D721Med (cell line): ENCODE measurements at regions not wholly inside any gene's neighbourhood (a gene's known extent, or its start where the extent isn't known, plus 50 kb on each side); places are given as distances from the start of the nearest gene placed in this dataset.

ENCODE experiments used
- DNase-seq: peaks from one replicate; pipeline ENCODE4 v3.0.0; 2011; ENCODE audit warnings: low spot score; ENCODE audit not compliant: insufficient read length
- FAIRE-seq: peaks from 2 replicates; lab custom pipeline; 2011; peaks lifted over from hg19 to GRCh38; lab: Jason Lieb, UNC
- TF ChIP-seq, protein P1 (sequence below): IDR thresholded peaks from 2 replicates; pipeline ENCODE4 v1.5.1; 2012; ENCODE audit warnings: mild to moderate bottlenecking, control low read depth; ENCODE audit not compliant: insufficient read depth; ENCODE audit errors: missing control alignments

DNA sequence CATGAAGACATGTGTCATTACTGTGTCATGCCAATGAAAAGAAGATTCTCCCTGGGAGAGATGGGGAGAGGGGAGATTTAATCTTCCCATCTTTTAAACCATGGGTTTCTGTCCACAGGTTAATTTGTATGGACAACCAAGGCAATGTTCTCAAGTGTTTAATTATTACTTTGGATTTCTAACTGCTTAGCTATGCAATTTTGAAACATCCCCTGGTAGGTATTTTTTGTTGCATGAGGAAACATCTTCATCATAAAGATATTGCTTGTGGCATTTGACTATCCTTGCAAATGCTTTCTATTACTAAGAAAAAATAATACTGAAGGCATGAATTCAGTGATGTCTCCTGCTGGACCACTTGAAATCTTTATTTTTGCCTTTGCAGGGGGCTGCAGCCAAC lies 326.6 kb upstream of the TPM1 start:
- FAIRE-seq (no peak), DNase-seq (no peak)
- TF ChIP-seq, protein P1, sequence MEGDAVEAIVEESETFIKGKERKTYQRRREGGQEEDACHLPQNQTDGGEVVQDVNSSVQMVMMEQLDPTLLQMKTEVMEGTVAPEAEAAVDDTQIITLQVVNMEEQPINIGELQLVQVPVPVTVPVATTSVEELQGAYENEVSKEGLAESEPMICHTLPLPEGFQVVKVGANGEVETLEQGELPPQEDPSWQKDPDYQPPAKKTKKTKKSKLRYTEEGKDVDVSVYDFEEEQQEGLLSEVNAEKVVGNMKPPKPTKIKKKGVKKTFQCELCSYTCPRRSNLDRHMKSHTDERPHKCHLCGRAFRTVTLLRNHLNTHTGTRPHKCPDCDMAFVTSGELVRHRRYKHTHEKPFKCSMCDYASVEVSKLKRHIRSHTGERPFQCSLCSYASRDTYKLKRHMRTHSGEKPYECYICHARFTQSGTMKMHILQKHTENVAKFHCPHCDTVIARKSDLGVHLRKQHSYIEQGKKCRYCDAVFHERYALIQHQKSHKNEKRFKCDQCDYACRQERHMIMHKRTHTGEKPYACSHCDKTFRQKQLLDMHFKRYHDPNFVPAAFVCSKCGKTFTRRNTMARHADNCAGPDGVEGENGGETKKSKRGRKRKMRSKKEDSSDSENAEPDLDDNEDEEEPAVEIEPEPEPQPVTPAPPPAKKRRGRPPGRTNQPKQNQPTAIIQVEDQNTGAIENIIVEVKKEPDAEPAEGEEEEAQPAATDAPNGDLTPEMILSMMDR: no peak

DNA sequence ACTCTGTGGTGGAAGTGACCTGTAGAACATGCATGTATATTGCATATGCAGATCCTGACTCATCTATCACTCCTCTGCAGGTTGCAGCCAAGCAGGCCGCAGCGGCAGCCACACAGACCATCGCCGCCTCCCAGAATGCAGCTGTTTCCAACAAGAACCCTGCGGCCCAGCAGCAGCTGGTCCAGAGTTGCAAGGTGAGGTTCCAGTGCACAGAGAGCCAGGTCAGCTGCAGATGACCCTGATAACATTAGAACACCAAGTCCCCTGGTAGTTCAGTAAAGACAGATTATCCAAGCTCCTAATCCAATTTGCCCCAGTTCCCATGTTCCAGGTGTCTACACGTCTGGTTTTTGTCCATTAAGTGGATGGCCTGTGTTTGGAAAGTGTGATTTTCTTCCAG lies 325.1 kb upstream of the TPM1 start:
- no peak for FAIRE-seq
- TF ChIP-seq, protein P1: no peak

DNA sequence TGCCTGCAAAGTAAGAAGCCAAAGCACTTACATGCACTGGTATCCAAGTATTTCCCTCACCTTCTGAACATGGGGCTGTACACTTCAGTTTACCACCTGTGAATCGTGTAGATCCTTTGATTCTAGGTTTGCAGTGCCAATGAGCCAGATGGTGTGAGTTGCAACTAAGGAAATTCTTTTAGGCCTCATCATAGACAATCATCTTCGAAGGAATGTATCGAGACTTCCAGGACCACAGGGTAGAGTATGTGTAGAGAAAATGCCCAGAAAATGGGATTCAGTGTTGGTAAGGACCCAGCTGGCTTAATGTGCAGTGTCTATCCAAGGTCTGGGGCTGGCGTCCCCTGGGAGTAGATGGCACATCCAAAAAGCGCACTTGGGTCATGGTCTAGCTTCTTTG lies 323.2 kb upstream of the TPM1 start:
- FAIRE-seq: no peak
- DNase-seq: no peak
- TF ChIP-seq, protein P1: no peak

More for the DNA sequence above, 325.1 kb upstream of the TPM1 start:
- DNase-seq: no peak

DNA sequence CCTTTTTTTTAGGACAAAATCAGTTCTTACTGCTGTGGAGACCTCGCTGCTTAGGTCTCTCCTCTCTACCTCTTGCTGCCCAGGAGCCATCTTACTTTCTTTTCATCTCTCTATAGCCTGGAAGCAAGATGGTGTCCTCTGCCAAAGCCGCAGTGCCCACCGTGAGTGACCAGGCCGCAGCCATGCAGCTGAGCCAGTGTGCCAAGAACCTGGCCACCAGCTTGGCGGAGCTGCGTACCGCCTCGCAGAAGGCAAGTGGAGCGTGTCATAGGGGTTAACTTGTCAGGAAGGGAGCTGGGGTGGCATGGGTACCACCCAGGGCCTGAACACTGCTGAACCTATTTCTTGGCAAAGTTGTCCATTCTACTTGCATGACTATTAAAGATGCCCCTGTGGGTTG lies 320.3 kb upstream of the TPM1 start:
- TF ChIP-seq, protein P1: no peak
- DNase-seq (no peak), FAIRE-seq (no peak)

DNA sequence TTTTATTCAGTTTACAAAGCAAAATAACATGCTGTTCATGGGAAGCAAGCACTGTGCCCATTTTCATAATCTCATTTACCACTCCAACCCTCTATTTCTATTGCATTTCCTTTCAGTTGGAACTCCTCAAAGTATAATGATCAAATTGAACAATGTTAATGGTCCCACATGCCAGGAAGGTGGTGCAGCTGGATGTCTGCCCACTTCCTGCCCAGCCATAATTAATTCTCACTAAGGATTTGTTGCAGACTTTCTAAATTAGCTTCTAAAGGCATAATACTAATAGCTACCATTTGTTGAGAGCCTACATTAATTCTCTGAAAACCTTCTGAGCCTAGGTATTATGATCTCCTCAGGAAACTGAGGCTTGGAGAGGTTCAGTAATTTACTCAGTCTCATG lies 316.1 kb upstream of the TPM1 start:
- TF ChIP-seq, protein P1: no peak
- DNase-seq: no peak
- no peak for FAIRE-seq

DNA sequence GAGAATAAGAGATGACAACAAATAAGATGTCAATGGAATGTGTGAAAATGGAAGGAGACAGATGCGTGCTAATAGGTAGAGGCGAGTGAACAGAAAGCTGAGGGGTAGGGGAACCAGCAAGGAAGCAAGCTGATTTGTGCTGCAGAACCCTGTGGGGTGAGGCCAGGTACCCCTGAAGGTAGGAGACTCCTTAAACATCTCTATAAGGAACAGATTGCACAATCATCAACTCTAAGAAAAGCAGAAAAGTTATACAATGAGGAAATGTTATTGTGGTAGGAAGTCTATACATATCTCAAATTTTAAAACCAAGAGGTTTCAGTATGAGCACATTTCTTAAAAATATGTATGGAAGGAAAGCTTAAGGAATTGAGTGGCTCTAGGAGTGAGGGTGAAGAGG lies 315.0 kb upstream of the TPM1 start:
- DNase-seq (no peak), FAIRE-seq (no peak)
- TF ChIP-seq, protein P1: no peak

DNA sequence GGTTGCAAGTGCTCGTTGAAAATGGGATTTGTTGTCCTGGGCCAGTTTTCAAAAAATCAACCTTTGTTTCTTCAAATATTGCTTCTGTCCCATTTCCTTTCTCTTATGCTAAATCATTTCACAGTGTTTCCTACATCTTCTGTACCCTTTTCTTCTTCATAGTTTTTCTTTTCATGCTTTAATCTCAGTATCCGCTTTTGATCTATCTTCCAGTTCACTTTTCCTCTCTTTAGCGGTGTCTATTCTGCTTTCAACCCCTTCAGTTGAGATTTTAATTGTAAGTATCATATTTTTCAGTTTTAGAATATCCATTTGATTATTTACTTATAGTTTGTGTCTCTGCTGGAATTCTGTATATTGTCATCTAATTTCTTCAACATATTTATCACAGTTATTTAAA lies 311.7 kb upstream of the TPM1 start:
- FAIRE-seq (no peak), DNase-seq (no peak)
- TF ChIP-seq, protein P1: no peak
